ENCODE measurements at regions not wholly inside any gene's neighbourhood (a gene's known extent, or its start where the extent isn't known, plus 50 kb on each side); places are given as distances from the start of the nearest gene placed in this dataset.

DNA sequence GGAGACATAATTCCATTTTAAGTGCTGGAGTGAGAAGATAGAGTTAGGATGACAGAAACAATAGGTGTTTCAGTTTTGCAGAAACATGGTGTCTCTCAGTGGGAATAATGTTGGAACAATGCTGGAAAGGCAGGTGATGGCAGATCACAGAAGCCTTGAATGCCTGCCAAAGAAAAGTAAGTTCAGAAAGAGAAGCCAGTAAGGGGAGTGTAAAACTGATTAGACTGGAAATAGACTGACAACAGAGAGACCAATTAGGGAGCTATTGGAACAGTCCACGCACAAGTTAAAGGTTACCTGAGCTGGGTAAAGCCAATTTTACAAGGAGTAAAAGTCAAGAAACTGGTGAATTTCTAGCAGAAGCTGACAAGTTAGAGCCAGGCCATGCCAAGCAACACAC lies 142.9 kb downstream of the TFAP2A start (continued):
- TF ChIP-seq, protein P1, sequence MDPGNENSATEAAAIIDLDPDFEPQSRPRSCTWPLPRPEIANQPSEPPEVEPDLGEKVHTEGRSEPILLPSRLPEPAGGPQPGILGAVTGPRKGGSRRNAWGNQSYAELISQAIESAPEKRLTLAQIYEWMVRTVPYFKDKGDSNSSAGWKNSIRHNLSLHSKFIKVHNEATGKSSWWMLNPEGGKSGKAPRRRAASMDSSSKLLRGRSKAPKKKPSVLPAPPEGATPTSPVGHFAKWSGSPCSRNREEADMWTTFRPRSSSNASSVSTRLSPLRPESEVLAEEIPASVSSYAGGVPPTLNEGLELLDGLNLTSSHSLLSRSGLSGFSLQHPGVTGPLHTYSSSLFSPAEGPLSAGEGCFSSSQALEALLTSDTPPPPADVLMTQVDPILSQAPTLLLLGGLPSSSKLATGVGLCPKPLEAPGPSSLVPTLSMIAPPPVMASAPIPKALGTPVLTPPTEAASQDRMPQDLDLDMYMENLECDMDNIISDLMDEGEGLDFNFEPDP (CRISPR knock-in tag; conservative IDR thresholded peaks at IDR 0.05): no peak

DNA sequence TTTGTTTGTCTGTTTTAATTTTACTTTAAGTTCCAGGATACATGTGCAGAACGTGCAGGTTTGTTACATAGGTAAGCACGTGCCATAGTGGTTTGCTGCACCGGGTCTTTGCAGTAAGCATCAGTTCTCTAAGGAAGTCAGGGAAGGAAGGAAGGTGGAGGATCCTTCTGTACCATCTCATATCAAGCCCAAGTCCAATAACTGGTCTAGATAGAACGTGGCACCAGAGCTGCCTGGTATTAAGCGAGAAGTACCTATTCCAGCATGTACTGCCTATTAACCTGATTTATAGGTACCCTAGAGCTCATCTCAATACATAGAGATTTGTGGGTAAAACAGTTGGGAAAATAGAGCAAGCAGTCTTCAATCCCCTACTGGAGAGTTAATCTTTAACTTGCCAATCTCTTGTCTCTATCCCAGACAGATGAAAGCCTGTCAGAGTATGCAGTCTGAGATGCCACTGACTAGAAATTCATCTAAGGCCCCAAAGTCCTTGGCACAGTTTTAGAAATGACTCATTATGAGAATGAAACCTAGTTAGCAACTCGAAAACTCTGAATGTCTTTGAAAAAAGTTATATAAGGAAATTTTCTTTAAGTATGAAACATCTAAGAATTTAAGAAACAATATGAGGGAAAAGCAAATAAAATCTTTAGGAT lies 144.9 kb downstream of the TFAP2A start:
- no TSS peak for BruUV-seq (replicated peaks)
- Histone ChIP-seq H3K9me3 (ENCODE audit: low read length) (no peaks in the 10 kb centered on the region), H3K27me3 (ENCODE audit: control insufficient read depth in 1 of 2, insufficient read depth in 2 of 2, low read length in 2 of 2) (peaks cover 0 to 14% of the 10 kb centered on the region in 2 experiments; a peak in 2 of 5 replicates), H2AFZ (ENCODE audit: low read length) (no peak overlapping the region), H3K9ac (ENCODE audit: insufficient read depth, low read depth, low read length) (no peak overlapping the region), H4K20me1 (ENCODE audit: insufficient read depth, low read length) (no peaks in the 10 kb centered on the region), H3K4me2 (ENCODE audit: low read depth, low read length) (no peak overlapping the region), H3K36me3 (replicated peaks in 1 of 2; ENCODE audit: control insufficient read depth in 1 of 2, insufficient read depth in 2 of 2, low read length in 2 of 2) (no peaks in the 10 kb centered on the region), H3K27ac (ENCODE audit: extremely low read length, insufficient read depth, low read length) (no peak overlapping the region), H3K79me2 (ENCODE audit: insufficient read depth, low read length) (no peaks in the 10 kb centered on the region), H3K4me3 (replicated peaks in 1 of 3; ENCODE audit: insufficient read depth in 1 of 3, low read depth in 2 of 3, low read length in 3 of 3) (no peak overlapping the region), H3K4me1 (ENCODE audit: insufficient read depth, low read length) (no peaks in the 10 kb centered on the region)
- peak; percentile 89 for ATAC-seq
- peak; percentile 87 for FAIRE-seq
- ChIA-PET CTCF (ENCODE audit: low intra/inter-chr PET ratio, low total read pairs) (no interaction called here), POLR2A (no interaction called here)
- under 1% methylated on average over 6 of the region's 6 CpGs for WGBS (ENCODE audit: low lambda C conversion rate)
- in situ Hi-C loops (cut with HindIII; ENCODE audit: extremely low pct_ligation_motif_present, low pct_unique_long_range_greater_than_20kb) (no loop called here), intact Hi-C loops (cut with micrococcal nuclease; ENCODE audit: unreplicated experiment) (no loop called here)
- TF ChIP-seq ZNF709 (CRISPR knock-in tag; IDR thresholded peaks at IDR 0.05) (no peak), ZNF781 (CRISPR knock-in tag; IDR thresholded peaks at IDR 0.05; ENCODE audit: borderline replicate concordance, not compliant biosample characterization) (no peak), GTF2F1 (IDR thresholded peaks at IDR 0.05; ENCODE audit: low read length) (no peak), HNRNPUL1 (IDR thresholded peaks at IDR 0.05; ENCODE audit: low read depth, low read length) (peak; percentile 48; the same call in 1 of the 2 replicates), ZNF343 (CRISPR knock-in tag; IDR thresholded peaks at IDR 0.05) (no peak), ZNF468 (CRISPR knock-in tag; IDR thresholded peaks at IDR 0.05) (no peak), ZSCAN20 (CRISPR knock-in tag; IDR thresholded peaks at IDR 0.05; ENCODE audit: borderline replicate concordance) (no peak), AKAP8 (CRISPR knock-in tag; IDR thresholded peaks at IDR 0.05) (no peak), ZNF543 (CRISPR knock-in tag; IDR thresholded peaks at IDR 0.05) (no peak), TSC22D2 (CRISPR knock-in tag; IDR thresholded peaks at IDR 0.05; ENCODE audit: borderline replicate concordance) (no peak)
- TF ChIP-seq, protein P2, sequence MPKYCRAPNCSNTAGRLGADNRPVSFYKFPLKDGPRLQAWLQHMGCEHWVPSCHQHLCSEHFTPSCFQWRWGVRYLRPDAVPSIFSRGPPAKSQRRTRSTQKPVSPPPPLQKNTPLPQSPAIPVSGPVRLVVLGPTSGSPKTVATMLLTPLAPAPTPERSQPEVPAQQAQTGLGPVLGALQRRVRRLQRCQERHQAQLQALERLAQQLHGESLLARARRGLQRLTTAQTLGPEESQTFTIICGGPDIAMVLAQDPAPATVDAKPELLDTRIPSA (CRISPR knock-in tag; IDR thresholded peaks at IDR 0.05; ENCODE audit: borderline replicate concordance): no peak
- TF ChIP-seq, protein P3, sequence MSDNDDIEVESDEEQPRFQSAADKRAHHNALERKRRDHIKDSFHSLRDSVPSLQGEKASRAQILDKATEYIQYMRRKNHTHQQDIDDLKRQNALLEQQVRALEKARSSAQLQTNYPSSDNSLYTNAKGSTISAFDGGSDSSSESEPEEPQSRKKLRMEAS (IDR thresholded peaks at IDR 0.05): no peak
- TF ChIP-seq, protein P4, sequence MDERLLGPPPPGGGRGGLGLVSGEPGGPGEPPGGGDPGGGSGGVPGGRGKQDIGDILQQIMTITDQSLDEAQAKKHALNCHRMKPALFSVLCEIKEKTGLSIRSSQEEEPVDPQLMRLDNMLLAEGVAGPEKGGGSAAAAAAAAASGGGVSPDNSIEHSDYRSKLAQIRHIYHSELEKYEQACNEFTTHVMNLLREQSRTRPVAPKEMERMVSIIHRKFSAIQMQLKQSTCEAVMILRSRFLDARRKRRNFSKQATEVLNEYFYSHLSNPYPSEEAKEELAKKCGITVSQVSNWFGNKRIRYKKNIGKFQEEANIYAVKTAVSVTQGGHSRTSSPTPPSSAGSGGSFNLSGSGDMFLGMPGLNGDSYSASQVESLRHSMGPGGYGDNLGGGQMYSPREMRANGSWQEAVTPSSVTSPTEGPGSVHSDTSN (CRISPR knock-in tag; IDR thresholded peaks at IDR 0.05): peak; percentile 11; the same call in 1 of the 2 replicates
- TF ChIP-seq, protein P5, sequence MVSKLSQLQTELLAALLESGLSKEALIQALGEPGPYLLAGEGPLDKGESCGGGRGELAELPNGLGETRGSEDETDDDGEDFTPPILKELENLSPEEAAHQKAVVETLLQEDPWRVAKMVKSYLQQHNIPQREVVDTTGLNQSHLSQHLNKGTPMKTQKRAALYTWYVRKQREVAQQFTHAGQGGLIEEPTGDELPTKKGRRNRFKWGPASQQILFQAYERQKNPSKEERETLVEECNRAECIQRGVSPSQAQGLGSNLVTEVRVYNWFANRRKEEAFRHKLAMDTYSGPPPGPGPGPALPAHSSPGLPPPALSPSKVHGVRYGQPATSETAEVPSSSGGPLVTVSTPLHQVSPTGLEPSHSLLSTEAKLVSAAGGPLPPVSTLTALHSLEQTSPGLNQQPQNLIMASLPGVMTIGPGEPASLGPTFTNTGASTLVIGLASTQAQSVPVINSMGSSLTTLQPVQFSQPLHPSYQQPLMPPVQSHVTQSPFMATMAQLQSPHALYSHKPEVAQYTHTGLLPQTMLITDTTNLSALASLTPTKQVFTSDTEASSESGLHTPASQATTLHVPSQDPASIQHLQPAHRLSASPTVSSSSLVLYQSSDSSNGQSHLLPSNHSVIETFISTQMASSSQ (IDR thresholded peaks at IDR 0.05; ENCODE audit: low read depth): no peak
- TF ChIP-seq, protein P5 (CRISPR knock-in tag; IDR thresholded peaks at IDR 0.05; ENCODE audit: borderline replicate concordance): peak; percentile 18; the same call in 1 of the 2 replicates
- DNase-seq (ENCODE audit: low spot score): peak; percentile 29

Measured in HepG2 (cell line).